HG02610 (cell line): ENCODE measurements at regions not wholly inside any gene's neighbourhood (a gene's known extent, or its start where the extent isn't known, plus 50 kb on each side); places are given as distances from the start of the nearest gene placed in this dataset.
A peak's percentile ranks its signal among the peaks of the same experiment; 100 is the strongest.
"Not testable (repeated sequence)": the region's sequence is repeated elsewhere in the genome, so short reads cannot be mapped to it uniquely, and the experiment has no call there.

ENCODE experiments used
- ATAC-seq: cut with Tn5 transposase; IDR thresholded peaks from one replicate; pipeline ENCODE4 v1.9.1; 2021; ENCODE audit warnings: mild to moderate bottlenecking, moderate library complexity; ENCODE audit not compliant: unreplicated experiment

DNA sequence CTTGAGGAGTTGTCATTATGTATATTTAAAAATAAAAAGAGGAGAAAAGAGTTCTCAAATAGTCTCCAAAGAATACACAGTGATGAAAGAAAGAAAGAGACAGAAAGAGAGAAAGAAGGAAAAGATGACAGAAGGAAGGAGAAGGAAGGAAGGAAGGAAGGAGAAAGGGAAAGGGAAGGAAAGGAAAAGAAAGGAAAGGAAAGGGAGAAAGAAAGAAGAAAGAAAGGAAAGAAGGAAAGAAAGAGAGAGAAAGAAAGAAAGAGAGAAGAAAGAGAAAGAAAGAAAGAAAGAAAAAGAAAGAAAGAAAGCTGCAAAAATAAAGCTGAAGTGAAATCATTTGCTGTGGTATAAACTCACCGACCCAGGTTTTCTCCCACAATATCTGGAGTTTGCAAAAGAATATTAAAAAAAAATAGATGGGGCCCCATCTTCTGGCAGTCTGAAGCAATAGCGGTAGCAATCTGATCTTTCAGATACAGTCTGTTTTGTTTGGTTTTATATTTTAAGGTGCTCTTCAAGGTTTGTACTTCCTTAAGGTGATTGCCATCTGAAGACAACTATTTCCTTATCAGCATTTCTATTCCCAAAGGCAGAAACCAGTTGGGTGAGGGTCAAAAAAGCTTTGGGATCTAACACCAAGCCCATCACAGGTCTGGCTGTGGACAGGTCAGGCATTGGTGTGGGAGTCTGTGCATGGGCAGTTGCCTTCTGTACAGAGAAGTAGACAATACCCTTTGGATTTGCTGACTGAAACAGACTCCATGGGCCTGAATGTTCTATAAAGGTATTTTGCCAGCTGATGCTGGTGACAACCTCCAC, 160.4 kb downstream of the CPEB2 start:
- peak; percentile 65 for ATAC-seq

DNA sequence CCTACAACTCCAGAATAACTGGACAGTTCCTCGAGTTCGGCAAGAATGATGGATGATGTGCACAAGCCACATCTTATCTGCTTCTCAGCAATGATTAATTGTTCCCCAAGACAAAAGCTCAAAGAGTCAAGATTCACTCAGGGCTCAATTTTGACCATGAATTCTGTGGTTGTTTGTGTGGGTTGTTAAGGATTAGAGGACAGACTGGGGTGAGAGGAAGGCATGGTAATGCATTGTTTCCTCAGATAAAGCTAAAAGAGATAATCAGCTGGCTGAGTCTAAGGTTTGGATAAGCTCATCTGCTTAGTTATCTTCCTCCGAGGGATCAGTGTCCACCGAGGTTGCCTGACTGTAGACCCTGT, 161.0 kb downstream of the CPEB2 start:
- no peak for ATAC-seq

DNA sequence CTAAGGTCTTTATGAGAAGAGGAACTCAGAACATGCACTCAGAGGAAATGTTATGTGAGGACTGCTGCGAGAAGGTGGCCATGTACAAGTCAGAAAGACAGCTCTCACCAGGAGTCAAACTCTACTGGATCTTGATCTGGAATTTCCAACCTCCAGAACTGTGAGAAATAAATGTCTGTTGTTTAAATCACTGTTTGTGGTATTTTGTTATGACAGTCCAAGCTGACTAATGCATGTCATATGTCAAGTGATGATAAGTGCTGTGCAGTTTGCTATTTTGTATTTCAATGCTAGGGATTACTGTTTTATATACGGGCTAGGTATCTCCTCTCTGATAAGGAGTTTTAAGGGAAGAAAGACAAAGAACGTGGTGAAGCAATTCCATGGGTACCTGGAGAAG, 162.3 kb downstream of the CPEB2 start:
- ATAC-seq = no peak

DNA sequence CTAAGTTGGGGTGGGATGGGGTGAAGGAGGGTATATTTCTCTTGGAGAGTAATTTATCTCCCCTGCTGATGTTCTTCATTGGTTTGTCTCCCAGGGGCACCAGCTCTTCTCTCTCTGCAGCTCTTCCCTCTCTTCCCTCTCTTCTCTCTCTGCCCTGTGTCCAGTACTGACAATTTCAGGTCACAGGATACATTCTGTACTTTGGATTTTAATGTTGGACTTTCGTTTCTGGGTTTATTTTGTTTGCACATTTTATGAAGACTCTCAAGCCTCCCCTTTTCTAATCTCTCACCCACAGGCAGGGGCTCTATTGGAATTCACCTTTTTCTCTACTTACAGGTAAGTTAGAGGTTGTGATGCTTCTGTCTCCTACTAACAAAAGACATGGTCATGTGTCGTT, 165.5 kb downstream of the CPEB2 start:
- ATAC-seq = no peak

DNA sequence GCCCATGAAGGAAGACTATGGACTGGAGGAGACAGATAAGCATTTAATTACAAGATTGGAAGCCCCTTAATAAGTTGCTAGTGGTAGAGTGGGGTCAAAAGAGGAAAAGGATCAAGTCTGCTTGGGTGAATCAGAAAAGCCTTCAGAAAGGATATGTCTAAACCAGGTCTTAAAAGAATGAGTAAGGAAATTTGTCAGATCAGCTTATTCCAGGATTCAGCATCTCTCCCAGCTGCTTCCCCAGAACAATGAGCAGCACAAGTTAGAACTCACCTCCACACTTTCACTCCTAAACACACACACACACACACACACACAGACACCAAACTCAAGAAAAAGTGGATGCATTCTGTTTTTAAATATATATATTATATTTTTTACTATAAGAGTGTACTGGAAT, 166.5 kb downstream of the CPEB2 start:
- ATAC-seq = no peak

DNA sequence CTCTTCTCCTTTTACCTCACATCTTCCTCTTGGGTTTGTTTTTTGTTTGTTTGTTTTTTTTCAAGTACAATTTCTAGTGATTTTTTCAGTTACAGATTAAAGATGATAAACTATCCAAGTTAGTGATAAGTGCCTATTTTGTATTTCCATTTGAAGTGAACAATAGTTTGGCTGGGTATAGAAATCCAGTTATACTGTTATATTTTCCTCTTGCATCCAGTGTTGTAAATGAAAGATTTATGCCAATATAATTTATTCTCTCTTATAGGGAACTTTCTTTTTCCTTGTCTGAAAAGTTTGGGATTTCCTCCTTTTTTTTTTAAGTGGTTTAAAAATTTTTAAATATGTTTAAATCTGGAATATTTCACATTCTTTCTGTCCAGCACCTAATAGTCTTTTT, 169.4 kb downstream of the CPEB2 start:
- no peak for ATAC-seq

DNA sequence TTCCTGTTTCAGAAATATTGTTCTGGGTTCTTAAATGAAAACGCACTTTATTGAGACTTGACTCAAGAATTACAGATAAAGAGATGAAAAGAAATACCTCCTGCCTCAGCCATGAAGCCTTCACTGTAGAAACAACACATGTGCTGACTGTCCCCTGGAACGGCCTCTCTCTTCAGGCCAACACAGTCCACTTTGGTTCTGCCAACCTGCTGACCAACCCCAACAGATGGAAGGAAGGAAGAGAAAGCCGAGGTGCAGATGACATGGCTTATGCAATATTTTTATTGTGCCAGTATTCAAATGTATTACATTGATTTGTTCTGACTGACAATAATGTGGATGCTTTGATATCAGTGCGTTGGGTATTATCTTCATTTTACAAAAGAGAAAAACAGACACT, 171.0 kb downstream of the CPEB2 start:
- no peak for ATAC-seq

DNA sequence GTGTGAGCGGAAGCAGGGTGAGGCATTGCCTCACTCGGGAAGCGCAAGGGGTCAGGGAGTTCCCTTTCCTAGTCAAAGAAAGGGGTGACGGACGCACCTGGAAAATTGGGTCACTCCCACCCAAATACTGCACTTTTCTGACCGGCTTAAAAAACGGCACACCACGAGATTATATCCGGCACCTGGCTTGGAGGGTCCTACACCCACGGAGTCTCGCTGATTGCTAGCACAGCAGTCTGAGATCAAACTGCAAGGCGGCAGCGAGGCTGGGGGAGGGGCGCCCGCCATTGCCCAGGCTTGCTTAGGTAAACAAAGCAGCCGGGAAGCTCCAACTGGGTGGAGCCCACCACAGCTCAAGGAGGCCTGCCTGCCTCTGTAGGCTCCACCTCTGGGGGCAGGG, 171.9 kb downstream of the CPEB2 start:
- ATAC-seq = not testable (repeated sequence)

DNA sequence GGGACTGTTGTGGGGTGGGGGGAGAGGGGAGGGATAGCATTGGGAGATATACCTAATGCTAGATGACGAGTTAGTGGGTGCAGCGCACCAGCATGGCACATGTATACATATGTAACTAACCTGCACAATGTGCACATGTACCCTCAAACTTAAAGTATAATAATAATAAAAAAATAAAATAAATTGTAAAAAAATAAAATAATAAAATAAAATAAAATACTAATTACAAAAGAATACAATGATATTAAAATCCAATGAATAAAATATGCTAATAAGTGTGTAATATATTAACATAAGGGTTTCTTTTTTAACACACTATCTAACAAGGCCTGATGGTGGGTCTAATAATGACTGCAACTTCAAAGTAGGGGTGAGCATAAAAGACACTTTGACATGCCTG, 177.6 kb downstream of the CPEB2 start:
- ATAC-seq = not testable (repeated sequence)

DNA sequence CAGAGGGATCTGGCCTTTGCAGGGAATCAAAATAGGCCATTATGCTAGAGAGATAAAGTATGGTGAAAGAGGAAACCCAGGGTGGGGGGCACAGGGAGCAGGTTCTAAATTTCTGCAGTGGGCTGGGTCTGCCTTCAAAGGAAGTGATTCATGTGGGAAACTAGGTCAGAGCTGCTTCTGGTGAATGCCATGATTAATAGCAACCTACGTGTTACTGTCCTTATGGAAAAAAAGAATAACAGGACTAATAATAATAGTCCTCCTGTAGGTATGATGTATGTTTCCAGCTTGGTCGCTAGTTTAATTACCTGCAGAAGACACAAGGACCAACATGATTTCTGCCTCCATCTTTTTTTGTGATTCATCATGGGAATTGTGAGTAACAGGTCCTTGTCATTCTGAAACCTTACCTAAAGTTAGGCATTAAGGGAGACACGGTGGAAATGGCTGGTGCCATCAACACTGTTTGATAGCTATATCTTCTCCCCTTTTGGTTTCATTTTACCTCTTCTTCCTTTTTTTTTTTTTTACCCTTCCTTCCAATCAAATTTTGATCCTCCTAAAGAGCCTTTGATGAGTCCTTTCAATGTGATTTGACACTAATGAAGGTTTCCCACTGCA, 180.4 kb downstream of the CPEB2 start:
- ATAC-seq = peak; percentile 96

DNA sequence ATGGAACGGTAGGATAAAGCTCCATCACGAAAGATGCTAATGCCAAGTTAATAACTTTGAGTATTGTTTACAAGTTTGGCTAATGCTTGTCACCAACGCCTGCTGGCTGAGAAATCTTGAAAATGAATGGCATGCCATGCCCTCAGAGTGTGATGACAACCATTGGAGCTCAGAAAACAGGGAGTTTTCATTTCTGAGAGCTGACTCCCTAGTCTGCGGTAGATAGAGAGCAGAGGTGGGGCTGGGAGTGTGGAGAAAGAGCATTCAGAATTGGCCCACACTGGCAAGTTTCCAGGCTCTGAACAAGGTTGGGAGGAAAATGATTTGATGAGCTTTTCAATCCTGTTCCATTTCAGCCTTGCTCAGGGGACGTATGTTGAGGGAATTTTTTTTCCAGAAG, 183.9 kb downstream of the CPEB2 start:
- no peak for ATAC-seq

DNA sequence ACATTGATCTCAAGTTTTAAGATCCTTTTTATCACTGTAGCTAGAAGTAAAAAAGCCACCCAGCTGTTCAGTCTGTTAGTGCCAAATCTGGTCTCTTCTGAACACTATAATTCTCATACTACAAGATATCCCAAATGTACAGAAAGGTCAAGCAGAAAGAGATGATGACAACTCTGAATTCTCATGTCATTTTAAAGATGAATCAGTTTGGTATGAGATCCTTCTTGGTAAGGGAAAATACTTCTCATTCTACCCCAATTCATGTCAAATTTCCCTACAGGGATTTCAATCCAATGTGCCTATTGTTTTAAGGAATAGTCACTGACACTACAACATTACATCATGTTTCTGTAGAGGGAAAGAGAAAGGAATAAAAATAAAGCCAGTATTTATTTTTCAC, 184.5 kb downstream of the CPEB2 start:
- ATAC-seq = no peak

DNA sequence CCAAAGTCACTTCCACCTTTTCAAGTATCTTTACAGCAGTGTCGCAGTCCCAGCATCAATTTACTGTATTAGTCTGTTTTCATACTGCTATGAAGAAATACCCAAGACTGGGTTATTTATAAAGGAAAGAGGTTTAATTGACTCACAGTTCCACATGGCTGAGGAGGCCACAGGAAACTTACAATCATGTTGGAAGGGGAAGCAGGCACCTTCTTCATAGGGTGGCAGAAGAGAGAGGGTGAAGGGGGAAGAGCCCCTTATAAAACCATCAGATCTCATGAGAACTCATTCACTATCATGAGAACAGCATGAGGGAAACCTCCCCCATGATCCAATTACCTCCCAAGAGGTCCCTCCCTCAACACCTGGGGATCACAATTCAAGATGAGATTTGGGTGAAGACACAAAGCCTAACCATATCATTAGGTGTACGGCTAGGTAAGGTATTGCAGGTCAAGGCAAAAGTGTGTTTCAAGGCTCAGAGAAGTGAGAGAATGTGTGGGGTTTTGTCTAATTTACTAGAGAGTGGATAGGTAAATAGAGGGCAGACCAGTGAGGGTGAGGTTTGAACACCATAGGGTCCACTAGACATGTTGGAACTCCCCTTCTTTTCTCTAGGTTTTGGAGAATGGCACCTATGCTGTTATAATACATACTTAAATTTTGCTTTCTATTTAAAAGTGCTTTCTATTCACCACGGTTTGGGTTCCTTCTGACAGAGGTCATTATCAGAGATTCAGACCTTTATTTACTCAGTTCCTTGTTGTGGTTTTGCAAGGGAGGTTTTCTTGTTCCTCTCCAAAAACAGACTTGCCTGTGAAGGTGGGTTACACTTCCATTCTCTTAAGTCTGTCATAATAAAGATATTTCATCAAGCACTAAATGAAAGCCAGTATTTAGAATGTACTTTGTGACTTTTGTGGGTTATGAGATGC, 186.6 kb downstream of the CPEB2 start:
- peak; percentile 71 for ATAC-seq

DNA sequence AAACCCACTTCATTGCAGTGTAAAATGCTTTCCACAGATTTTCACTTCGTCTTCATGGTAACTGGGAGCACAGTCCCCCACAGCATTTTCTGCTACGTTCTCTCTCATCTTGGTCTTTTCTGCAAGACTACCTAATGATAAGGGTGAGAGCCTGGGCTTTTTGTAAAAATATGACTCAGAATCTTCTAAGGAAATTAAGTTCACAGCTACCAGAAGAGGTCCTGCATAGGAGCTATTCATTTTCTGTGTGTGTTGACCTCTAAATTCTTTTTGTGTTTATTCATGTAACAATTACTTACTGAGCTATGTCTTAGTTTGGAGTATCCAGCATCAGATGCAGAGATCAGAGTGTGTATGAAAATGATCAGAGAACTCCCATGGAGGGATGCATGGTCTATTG, 192.2 kb downstream of the CPEB2 start:
- ATAC-seq = no peak

DNA sequence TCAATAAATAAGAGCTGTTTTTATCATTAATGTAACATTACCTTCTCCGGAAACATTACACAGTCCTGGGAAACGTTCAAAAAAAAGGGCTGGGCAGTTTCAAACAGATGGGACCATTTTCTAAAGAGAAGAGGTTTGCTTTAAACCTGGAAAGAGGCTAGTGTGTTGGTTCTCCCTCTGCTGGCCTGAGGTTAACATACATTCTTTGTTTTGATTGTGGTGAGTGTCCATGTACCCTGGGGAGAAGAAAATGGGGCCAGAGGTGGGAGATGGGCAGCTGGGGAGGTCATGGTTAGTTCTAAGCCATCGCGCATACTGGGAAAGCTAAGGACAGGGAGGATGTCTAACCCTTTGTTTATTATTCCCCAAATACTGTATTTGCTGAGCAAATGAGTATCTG, 194.7 kb downstream of the CPEB2 start:
- ATAC-seq = no peak

DNA sequence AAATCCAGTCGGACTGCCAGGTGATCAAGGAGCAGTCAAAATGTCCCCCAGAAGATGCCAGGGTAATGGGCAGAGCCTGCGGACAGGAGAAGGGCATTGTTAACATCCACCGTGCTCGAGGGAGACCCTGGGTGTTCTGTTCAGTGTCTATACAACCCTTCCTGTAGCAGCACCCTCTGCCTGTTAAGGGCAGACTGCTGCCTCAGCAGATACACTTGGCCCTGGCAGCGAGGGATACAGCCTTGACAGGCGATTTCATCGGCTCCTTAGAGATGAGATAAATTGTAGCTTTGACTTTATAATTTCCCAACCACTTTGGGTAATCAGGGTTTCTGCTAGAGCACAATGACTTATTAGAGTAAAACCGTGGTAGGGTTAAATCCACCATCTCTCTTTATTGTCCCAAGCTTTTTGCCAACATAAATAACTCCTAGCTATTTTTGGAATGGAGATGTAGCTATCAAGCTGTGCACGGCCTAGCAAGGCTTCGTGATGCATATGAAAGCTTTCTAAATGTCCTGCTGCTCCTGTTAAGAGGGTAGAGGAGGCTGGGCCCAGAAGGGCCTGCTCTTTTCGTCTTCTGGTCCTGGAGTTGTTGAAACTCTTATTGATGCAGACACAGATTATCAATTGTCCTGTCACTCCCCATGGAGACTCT, 195.9 kb downstream of the CPEB2 start:
- no peak for ATAC-seq

DNA sequence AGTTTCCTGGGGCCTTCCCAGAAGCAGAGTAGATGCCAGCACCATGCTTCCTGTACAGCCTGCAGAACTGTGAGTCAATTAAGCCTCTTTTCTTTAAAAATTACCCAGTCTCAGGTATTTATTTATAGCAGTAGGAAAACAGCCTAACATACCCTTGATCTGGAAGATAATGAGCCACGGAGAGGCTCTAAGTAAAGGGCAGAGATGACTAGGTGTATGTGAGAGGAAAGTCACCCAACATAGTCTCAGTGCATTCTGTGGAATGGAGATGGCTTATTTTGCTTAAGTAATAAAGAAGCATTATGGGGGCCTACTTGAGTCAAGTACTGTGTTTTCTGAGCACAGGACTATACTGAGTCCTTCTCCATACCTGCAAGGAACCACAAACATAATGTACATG, 199.5 kb downstream of the CPEB2 start:
- ATAC-seq = no peak

DNA sequence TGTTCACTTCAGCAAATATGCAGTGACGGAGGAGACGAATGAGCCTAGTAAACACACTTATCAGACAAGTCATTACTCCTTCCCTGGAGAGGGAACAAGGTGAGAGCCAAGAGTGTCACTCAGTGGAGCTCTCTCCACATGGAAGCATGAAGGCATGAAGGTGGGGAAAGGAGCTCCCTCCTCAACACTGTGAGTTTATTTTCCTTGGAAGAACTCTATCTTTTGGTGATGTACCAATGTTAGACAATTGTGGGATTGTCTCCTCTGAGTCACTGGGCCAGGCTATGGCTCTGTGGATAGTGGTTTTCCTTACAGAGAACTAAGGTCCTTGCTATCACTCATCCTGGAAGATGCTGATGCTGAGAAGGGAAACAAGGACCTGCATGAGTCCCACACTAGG, 200.2 kb downstream of the CPEB2 start:
- no peak for ATAC-seq

DNA sequence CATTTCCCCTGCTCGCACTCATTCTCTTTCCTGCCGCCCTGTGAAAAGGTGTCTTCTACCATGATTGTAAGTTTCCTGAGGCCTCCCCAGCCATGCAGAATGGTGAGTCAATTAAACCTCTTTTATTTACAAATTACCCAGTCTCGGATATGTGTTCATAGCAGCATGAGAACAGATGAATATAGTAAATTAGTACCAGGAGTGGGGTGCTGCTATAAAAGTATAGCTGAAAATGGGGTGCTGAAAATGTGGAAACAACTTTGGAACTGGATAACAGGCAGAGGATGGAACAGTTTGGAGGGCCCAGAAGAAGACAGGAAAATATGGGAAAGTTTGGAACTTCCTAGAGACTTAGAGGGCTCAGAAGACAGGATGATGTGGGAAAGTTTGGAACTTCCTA, 204.2 kb downstream of the CPEB2 start:
- ATAC-seq = not testable (repeated sequence)

DNA sequence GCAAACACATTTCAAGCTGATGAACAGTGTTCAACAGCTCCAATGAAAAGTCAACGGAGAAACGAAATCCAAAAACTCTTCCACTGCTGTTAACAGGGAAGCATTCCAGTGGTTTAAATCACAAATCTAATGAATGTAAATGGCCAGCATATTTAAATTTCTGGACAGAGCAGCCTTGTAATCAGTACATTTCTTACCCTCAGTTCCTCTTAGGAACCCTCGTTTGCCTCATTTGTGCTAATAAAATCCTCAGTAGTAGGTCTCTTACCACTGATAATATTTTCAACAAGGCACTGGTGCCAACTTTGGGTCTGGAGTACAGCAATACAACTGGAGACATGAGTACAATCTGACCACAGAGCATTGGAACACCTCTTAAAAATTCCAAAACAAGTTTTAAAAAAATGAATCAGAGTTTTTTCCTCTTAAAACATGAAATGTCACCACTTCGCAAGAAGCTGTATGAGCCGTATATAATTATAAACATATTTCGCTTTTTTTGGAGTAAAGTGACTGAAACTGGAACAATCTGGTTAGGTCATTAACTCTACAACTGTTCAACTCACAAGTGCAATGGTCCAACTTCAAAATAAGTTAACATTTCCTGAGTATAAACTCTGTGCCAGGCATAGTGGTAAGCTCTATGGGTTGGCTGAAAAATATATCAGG, 211.2 kb downstream of the CPEB2 start:
- no peak for ATAC-seq

DNA sequence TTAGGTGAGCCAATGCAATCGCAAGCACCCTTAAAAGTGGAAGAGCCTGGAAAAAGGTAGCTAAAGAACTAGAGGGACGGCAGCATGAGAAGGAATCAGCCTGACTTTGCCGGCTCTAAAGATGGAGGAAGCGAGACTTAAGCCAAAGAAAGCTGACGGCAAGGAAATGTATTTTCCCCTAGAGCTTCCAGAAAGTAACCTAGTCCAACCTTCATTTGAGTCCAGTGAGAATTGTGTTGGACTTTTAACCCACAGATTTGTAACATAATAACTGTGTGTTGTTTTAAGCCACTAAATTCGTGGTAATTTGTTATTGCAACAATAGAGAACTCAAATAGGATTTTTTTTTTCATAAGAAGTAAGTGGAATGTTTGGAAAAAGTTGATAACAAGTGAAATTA, 212.7 kb upstream of the C1QTNF7 start:
- ATAC-seq = no peak
